ENCODE measurements at regions not wholly inside any gene's neighbourhood (a gene's known extent, or its start where the extent isn't known, plus 50 kb on each side); places are given as distances from the start of the nearest gene placed in this dataset.

DNA sequence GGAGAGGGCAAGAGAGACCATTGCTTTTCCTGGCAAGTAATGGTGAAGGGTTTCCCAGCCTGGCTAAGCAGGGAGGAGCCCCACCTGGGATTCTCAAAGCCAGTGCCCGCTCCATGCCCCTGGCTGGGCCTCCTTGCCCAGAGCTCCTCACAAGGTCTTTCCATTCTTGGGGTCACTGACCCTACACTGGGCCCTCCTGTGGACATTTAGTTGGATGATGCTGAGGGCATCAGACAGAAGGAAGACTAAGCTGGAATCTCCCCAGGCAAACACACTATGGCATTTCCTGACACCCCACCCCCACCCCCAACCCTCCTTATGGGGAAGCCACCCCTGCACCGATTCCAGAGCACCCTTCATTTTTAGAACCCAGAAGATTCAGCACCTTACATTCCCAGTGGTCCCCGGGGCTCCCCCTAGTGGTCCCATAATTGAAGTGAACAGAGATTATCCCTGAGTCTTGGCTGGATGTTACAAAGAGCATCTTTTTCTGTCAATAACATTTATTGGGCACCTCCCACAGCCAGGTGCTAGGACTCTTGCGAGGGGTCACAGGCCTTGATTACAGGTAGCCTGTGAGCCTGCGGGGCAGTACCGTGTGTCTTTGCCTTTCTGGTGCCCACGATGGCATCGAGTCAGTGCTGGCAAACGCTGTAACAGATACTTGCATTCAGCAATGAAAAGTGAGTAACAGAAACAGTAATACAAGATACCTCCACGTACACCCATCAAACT lies 548.5 kb downstream of the BUD13 start:
- intact Hi-C loops (cut with DNase I) = loop anchor here (5.0 kb wide), 2 partner anchors 232 to 892 kb away; no protein-coding TSS in a partner anchor
- no peak for DNase-seq (ENCODE audit: missing footprints)
- no peak for ATAC-seq

- ATAC-seq (no peak), DNase-seq (ENCODE audit: missing footprints) (no peak)
- intact Hi-C loops (cut with DNase I) = loop anchor here (5.0 kb wide), 2 partner anchors 229 to 889 kb away; no protein-coding TSS in a partner anchor
Measured at GRCh38 chr11:116221351-116221750, 551.4 kb downstream of the BUD13 start.

GRCh38 chr11:116219171-116219635 lies 553.6 kb downstream of the BUD13 start:
- peak; percentile 45 for ATAC-seq
- intact Hi-C loops (cut with DNase I) = loop anchor here (10.0 kb wide), 1 partner anchor 426 kb away; no protein-coding TSS in a partner anchor
- no peak for DNase-seq (ENCODE audit: missing footprints)

- no peak for DNase-seq (ENCODE audit: missing footprints)
- intact Hi-C loops (cut with DNase I) = loop anchor here (2.0 to 10.0 kb wide), 2 partner anchors 427 to 473 kb away; no protein-coding TSS in a partner anchor
- no peak for ATAC-seq
Measured at GRCh38 chr11:116217441-116217840, 555.3 kb downstream of the BUD13 start.

- no peak for ATAC-seq
- no peak for DNase-seq (ENCODE audit: missing footprints)
- intact Hi-C loops (cut with DNase I) = loop anchor here (2.0 to 10.0 kb wide), 2 partner anchors 428 to 474 kb away; no protein-coding TSS in a partner anchor
Measured at GRCh38 chr11:116217006-116217405, 555.8 kb downstream of the BUD13 start.

GRCh38 chr11:116215471-116216113 lies 557.2 kb downstream of the BUD13 start:
- DNase-seq (ENCODE audit: missing footprints) = no peak
- intact Hi-C loops (cut with DNase I) = loop anchor here (2.0 to 10.0 kb wide), 2 partner anchors 429 to 475 kb away; no protein-coding TSS in a partner anchor

GRCh38 chr11:116211147-116211546 lies 561.6 kb downstream of the BUD13 start:
- intact Hi-C loops (cut with DNase I) = loop anchor here (10.0 kb wide), 1 partner anchor 434 kb away; no protein-coding TSS in a partner anchor
- DNase-seq (ENCODE audit: missing footprints) (no peak), ATAC-seq (no peak)

More at GRCh38 chr11:116215471-116216113, 557.2 kb downstream of the BUD13 start:
- ATAC-seq = no peak

DNA sequence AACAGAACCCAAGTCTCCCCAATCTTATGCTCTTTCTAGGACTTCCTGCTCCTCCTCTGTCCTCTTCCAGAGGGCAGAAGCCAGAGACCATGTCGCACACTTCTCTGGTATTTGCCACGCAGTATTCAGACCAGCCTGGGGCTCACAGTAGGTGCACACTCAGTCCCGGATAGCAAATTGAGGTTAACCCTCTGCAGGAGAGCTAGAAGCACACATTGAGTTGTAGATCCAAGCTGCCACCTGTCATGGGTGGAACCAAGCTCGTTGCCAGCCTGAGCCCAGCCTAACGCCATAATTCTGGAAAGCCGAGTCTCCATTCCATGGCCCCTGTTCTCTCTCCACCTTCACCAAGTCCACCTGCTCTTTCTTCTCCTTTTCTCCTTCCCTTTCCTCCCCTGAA lies 562.1 kb downstream of the BUD13 start:
- DNase-seq (ENCODE audit: missing footprints) = no peak
- ATAC-seq = no peak
- intact Hi-C loops (cut with DNase I) = loop anchor here (10.0 kb wide), 1 partner anchor 434 kb away; no protein-coding TSS in a partner anchor

DNA sequence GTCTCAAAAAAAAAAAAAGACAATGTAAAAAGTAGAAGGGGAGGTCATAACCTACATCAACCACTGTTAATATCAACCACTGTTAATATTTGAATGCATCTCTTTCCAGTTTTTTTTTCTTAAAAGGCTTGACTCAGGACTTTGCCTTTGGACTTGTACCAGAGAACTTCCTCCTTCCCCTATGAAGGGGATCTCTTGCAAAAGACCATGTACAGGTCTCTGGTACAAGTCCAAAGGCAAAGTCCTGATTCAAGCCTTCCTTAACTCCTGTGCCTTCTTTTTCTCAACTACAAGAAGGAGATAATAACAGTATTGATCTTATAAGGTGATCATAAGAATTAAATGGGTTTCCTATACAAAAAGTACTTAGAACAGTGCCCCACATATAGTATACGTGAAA lies 563.5 kb downstream of the BUD13 start:
- ATAC-seq (no peak), DNase-seq (ENCODE audit: missing footprints) (no peak)
- intact Hi-C loops (cut with DNase I) = no loop called here

- ATAC-seq = no peak
- no peak for DNase-seq (ENCODE audit: missing footprints)
- intact Hi-C loops (cut with DNase I) = no loop called here
Measured at GRCh38 chr11:116207421-116208141, 565.2 kb downstream of the BUD13 start.

- intact Hi-C loops (cut with DNase I) = no loop called here
- ATAC-seq (no peak), DNase-seq (ENCODE audit: missing footprints) (no peak)
Measured at GRCh38 chr11:116207019-116207418, 565.8 kb downstream of the BUD13 start.

DNA sequence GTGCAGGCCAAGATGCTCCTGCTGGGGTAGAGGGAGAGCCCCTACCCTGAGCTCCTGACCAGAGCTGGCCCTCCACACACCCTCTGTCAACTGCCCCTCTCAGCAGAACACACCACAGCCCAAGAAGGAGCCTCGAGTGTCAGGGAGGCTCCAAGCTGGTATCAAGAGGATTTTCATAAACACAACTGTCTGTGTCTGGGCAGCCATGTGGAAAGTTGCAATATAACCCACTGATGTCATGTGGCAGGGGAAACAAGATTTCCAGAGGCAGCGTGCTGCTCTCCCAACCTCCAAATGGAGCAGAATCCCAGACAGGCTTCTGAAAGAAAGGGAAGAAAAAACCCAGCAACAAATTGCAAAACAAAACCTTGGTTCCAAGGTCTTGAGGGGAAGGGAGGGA lies 569.9 kb downstream of the BUD13 start:
- ATAC-seq = no peak
- DNase-seq (ENCODE audit: missing footprints) = no peak
- intact Hi-C loops (cut with DNase I) = no loop called here

DNA sequence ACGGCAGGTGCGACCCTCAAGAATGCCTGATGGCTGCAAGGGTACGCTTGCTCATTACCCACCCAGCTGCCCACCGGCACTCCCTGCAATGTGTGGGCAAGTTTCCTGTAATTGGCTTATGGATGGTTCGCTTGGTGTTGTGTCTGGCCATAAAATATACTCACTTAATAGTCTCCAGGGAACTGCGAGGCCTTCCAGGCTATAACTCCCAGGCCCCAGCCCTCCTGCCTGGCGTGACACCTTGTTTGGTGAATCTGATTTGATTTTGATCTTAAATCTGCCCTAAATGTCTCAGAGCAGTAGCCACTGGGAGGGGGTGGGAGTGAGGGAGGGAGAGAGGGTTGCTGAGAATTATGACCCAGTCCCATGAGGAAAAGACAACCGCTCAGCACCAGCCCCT lies 572.2 kb downstream of the BUD13 start:
- no peak for DNase-seq (ENCODE audit: missing footprints)
- intact Hi-C loops (cut with DNase I) = no loop called here
- no peak for ATAC-seq

- peak; percentile 77 for DNase-seq (ENCODE audit: missing footprints)
- ATAC-seq = peak; percentile 84
- intact Hi-C loops (cut with DNase I) = no loop called here
Measured at GRCh38 chr11:116199182-116199581, 573.6 kb downstream of the BUD13 start.

DNA sequence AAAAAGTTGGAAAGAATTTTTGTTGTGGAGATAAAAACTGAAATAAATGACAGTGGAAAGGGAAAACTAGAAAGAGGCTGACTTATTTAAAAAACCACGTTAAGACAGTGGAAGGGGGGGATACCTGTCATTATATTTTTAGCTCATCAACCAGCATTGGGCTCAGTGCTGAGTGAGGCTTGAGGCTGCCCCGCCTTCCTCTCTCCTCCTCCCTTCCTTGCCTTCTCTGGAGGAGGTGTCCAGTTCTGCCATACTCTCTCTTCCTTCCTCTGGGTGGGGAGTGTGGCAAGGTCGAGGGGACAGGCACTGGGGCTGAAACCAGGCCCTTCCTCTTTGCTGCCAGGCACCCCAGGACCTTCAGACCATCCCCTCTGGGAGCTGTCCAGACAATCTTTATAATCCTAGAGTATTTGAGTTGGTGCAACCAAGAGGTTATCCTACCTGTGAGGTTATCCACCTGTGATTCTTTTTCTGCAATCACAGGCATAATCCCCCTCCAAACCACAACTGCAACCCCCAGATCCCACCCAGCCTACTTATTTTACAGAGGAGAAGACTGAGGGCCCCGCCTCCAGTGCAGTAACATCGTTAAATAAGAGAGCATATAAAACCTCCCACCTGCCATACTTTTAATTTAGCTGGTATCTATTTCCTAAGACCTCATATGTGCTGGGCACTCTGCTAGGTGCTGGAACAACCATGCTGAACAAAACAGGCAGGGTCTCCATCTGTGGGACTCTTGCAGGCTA lies 578.5 kb downstream of the BUD13 start:
- intact Hi-C loops (cut with DNase I) = no loop called here
- ATAC-seq = no peak

DNA sequence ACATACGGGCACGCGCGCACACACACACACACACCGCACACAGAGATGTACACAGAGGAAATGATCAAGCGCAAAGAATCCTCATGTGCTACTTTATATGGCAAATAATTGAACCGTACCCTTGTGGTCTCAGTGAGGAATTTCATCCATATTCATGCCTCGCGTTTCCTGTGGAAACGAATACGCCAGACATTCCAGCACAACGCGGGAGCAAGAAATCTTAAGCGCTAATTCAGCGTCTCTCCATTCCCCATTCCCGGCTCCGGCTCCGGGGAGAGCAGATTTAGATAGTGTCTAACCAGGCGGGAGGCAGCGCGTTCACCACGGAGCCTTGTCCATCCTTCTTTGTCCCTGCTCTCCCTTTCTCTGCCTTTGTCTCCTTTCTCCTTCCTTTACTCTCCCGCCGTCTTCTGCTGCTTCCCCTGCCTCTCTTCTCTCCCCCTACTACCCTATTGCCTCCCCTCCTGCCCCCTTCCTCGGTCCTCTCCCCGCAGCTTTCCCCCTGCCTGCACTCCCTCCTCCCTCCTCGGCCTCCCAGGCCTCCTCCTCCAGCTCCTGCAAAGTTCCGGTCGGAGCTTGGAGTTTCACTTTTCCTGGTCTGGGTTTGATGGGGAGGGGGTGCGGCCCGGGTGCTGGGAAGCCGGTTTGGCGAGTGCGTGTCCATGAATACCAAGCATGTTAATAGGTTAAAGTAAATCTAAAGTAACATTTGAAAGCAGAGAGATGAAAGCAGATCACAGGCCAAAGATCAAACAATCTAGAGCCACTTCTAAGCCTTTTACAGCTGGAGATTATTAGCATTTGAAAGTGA lies 579.3 kb downstream of the BUD13 start:
- DNase-seq (ENCODE audit: missing footprints) (no peak), ATAC-seq (peak; percentile 57)
- intact Hi-C loops (cut with DNase I) = no loop called here

More for the DNA sequence above, 578.5 kb downstream of the BUD13 start:
- DNase-seq (ENCODE audit: missing footprints) = no peak

- ATAC-seq = no peak
- intact Hi-C loops (cut with DNase I) = no loop called here
Measured at GRCh38 chr11:116192509-116193210, 580.1 kb downstream of the BUD13 start.

More at GRCh38 chr11:116192509-116193210, 580.1 kb downstream of the BUD13 start:
- DNase-seq (ENCODE audit: missing footprints) = no peak
